CD4-positive, CD25-positive, alpha-beta regulatory T cell (primary cell): ENCODE measurements at regions not wholly inside any gene's neighbourhood (a gene's known extent, or its start where the extent isn't known, plus 50 kb on each side); places are given as distances from the start of the nearest gene placed in this dataset.

Source experiments
- ATAC-seq, 2 donors: fragments of 150-1000 bp; cut with Tn5 transposase; one replicate each; pipeline ENCODE4 v1.10.0; 2021; ENCODE audit warnings: low read depth in 2 of 2, moderate number of reproducible peaks in 2 of 2, moderate library complexity in 1 of 2
- DNase-seq, 3 donors: peaks; one replicate each; pipeline versions ENCODE4 v3.0.0 to v3.0.0-alpha.2; 2012 to 2022; ENCODE audit warnings: mixed read lengths in 1 of 3
- H3K27ac ChIP-seq: one replicate; pipeline ENCODE4 v1.7.0; 2013; ENCODE audit warnings: mild to moderate bottlenecking, low read length; ENCODE audit not compliant: insufficient read depth, poor library complexity, severe bottlenecking
- H3K27me3 ChIP-seq: one replicate; pipeline ENCODE4 v1.7.0; 2013; ENCODE audit warnings: low read length; ENCODE audit not compliant: control insufficient read depth, insufficient read depth
- H3K36me3 ChIP-seq: one replicate; pipeline ENCODE4 v1.7.0; 2013; ENCODE audit warnings: mild to moderate bottlenecking, low read length, moderate library complexity; ENCODE audit not compliant: control insufficient read depth, insufficient read depth
- H3K4me1 ChIP-seq: 2 replicates; pipeline ENCODE4 v1.7.0; 2013; ENCODE audit warnings: mild to moderate bottlenecking, low read length; ENCODE audit not compliant: insufficient read depth, control insufficient read depth, poor library complexity, severe bottlenecking
- H3K4me3 ChIP-seq: one replicate; pipeline ENCODE4 v1.7.0; 2013; ENCODE audit warnings: low read depth, mild to moderate bottlenecking, low read length, moderate library complexity
- H3K9me3 ChIP-seq, 2 experiments: 1 replicate in 1 of 2; 2 replicates in 1 of 2; pipeline ENCODE4 v1.7.0; 2013; ENCODE audit warnings: low read length in 2 of 2, mild to moderate bottlenecking in 1 of 2, moderate library complexity in 1 of 2; ENCODE audit not compliant: control insufficient read depth in 2 of 2
- H3K27ac Mint-ChIP-seq, 3 donors: one replicate each; pipeline ENCODE4 v1.8.0; 2020 to 2022; ENCODE audit warnings: mild to moderate bottlenecking in 3 of 3, mixed read lengths in 3 of 3, moderate library complexity in 2 of 3
- H3K27me3 Mint-ChIP-seq: one replicate; pipeline ENCODE4 v1.8.0; 2022; ENCODE audit warnings: mild to moderate bottlenecking, mixed read lengths
- H3K36me3 Mint-ChIP-seq: one replicate; pipeline ENCODE4 v1.8.0; 2020; ENCODE audit warnings: mixed read lengths
- H3K4me1 Mint-ChIP-seq, 4 donors: one replicate each; pipeline ENCODE4 v1.8.0; 2020 to 2022; ENCODE audit warnings: mixed read lengths in 4 of 4, mild to moderate bottlenecking in 1 of 4
- H3K4me3 Mint-ChIP-seq, 4 donors: one replicate each; pipeline ENCODE4 v1.8.0; 2020 to 2022; ENCODE audit warnings: mild to moderate bottlenecking in 4 of 4, mixed read lengths in 4 of 4, moderate library complexity in 3 of 4
- H3K9me3 Mint-ChIP-seq, 7 donors: one replicate each; pipeline ENCODE4 v1.8.0; 2020 to 2022; ENCODE audit warnings: mixed read lengths in 7 of 7, mild to moderate bottlenecking in 3 of 7, moderate library complexity in 2 of 7

- ATAC-seq (no peak), DNase-seq (no peak)
- Histone ChIP-seq H3K36me3 (no peaks in the 10 kb centered on the region), H3K9me3 (no peaks in the 10 kb centered on the region), H3K4me1 (no peaks in the 10 kb centered on the region), H3K27ac (no peak overlapping the region), H3K4me3 (no peak overlapping the region), H3K27me3 (no peaks in the 10 kb centered on the region)
- Mint-ChIP-seq H3K9me3 (peaks cover 0 to 8% (median under 1%) of the 10 kb centered on the region in 7 donors), H3K27ac (no peak overlapping the region), H3K27me3 (no peaks in the 10 kb centered on the region), H3K36me3 (no peaks in the 10 kb centered on the region), H3K4me3 (no peak overlapping the region), H3K4me1 (no peaks in the 10 kb centered on the region)
These were observed 208.6 kb downstream of the VEGFC start for GRCh38 chr4:176584031-176584606.

- no peaks in the 10 kb centered on the region for H3K4me1 Mint-ChIP-seq
- Histone ChIP-seq H3K36me3 (no peaks in the 10 kb centered on the region), H3K4me1 (no peaks in the 10 kb centered on the region), H3K4me3 (no peak overlapping the region), H3K9me3 (no peaks in the 10 kb centered on the region), H3K27me3 (no peaks in the 10 kb centered on the region), H3K27ac (no peak overlapping the region)
- no peak overlapping the region for H3K4me3 Mint-ChIP-seq
- H3K27me3 Mint-ChIP-seq: no peaks in the 10 kb centered on the region
- no peak for ATAC-seq
- H3K36me3 Mint-ChIP-seq: no peaks in the 10 kb centered on the region
- DNase-seq: no peak
- H3K9me3 Mint-ChIP-seq: peaks cover 0 to 10% (median 0%) of the 10 kb centered on the region in 7 donors
- no peak overlapping the region for H3K27ac Mint-ChIP-seq
These were observed 204.8 kb downstream of the VEGFC start for GRCh38 chr4:176587920-176588319.

- Mint-ChIP-seq H3K27me3 (no peaks in the 10 kb centered on the region), H3K27ac (no peak overlapping the region), H3K4me1 (no peaks in the 10 kb centered on the region), H3K9me3 (peaks cover 0 to 8% (median 0%) of the 10 kb centered on the region in 7 donors), H3K36me3 (no peaks in the 10 kb centered on the region), H3K4me3 (no peak overlapping the region)
- Histone ChIP-seq H3K9me3 (no peaks in the 10 kb centered on the region), H3K36me3 (no peaks in the 10 kb centered on the region), H3K4me1 (no peaks in the 10 kb centered on the region), H3K4me3 (no peak overlapping the region), H3K27me3 (no peaks in the 10 kb centered on the region), H3K27ac (no peak overlapping the region)
- DNase-seq (no peak), ATAC-seq (no peak)
These were observed 204.3 kb downstream of the VEGFC start for GRCh38 chr4:176588436-176588835.

- no peaks in the 10 kb centered on the region for H3K4me1 Mint-ChIP-seq
- H3K9me3 ChIP-seq: no peaks in the 10 kb centered on the region
- no peaks in the 10 kb centered on the region for H3K4me1 ChIP-seq
- H3K4me3 Mint-ChIP-seq: no peak overlapping the region
- no peak overlapping the region for H3K4me3 ChIP-seq
- DNase-seq (no peak), ATAC-seq (no peak)
- H3K9me3 Mint-ChIP-seq: peaks cover 0 to 4% (median 0%) of the 10 kb centered on the region in 7 donors
- no peaks in the 10 kb centered on the region for H3K36me3 Mint-ChIP-seq
- H3K27ac Mint-ChIP-seq: no peak overlapping the region
- no peaks in the 10 kb centered on the region for H3K27me3 ChIP-seq
- no peaks in the 10 kb centered on the region for H3K27me3 Mint-ChIP-seq
- no peak overlapping the region for H3K27ac ChIP-seq
- H3K36me3 ChIP-seq: no peaks in the 10 kb centered on the region
These were observed 199.6 kb downstream of the VEGFC start for GRCh38 chr4:176592976-176593670.

- no peak for DNase-seq
- Mint-ChIP-seq H3K4me1 (no peaks in the 10 kb centered on the region), H3K27me3 (no peaks in the 10 kb centered on the region), H3K4me3 (no peak overlapping the region), H3K36me3 (no peaks in the 10 kb centered on the region), H3K27ac (no peak overlapping the region), H3K9me3 (peaks cover 0 to 3% (median 0%) of the 10 kb centered on the region in 7 donors)
- no peaks in the 10 kb centered on the region for H3K4me1 ChIP-seq
- H3K27ac ChIP-seq: no peak overlapping the region
- H3K36me3 ChIP-seq: no peaks in the 10 kb centered on the region
- no peak for ATAC-seq
- H3K9me3 ChIP-seq: no peaks in the 10 kb centered on the region
- H3K4me3 ChIP-seq: no peak overlapping the region
- H3K27me3 ChIP-seq: no peaks in the 10 kb centered on the region
These were observed 198.8 kb downstream of the VEGFC start for GRCh38 chr4:176593943-176594342.

GRCh38 chr4:176595257-176595656 is 197.5 kb downstream of the VEGFC start:
- H3K4me3 ChIP-seq: no peak overlapping the region
- Mint-ChIP-seq H3K27me3 (no peaks in the 10 kb centered on the region), H3K4me3 (no peak overlapping the region), H3K4me1 (no peaks in the 10 kb centered on the region), H3K9me3 (peaks cover 0 to 3% (median 0%) of the 10 kb centered on the region in 7 donors), H3K36me3 (no peaks in the 10 kb centered on the region), H3K27ac (no peak overlapping the region)
- DNase-seq (no peak), ATAC-seq (no peak)
- H3K27me3 ChIP-seq: no peaks in the 10 kb centered on the region
- H3K27ac ChIP-seq: no peak overlapping the region
- no peaks in the 10 kb centered on the region for H3K9me3 ChIP-seq
- H3K4me1 ChIP-seq: no peaks in the 10 kb centered on the region
- no peaks in the 10 kb centered on the region for H3K36me3 ChIP-seq

GRCh38 chr4:176601124-176601523 is 191.6 kb downstream of the VEGFC start:
- H3K4me3 Mint-ChIP-seq: no peak overlapping the region
- H3K36me3 ChIP-seq: no peaks in the 10 kb centered on the region
- peaks cover 0 to 4% (median 0%) of the 10 kb centered on the region in 7 donors for H3K9me3 Mint-ChIP-seq

GRCh38 chr4:176607807-176608206 is 184.9 kb downstream of the VEGFC start:
- H3K27ac ChIP-seq: no peak overlapping the region
- H3K27me3 ChIP-seq: no peaks in the 10 kb centered on the region
- no peaks in the 10 kb centered on the region for H3K4me1 Mint-ChIP-seq
- peaks cover 0 to 6% (median 3%) of the 10 kb centered on the region in 7 donors for H3K9me3 Mint-ChIP-seq
- H3K9me3 ChIP-seq: no peaks in the 10 kb centered on the region
- H3K36me3 ChIP-seq: no peaks in the 10 kb centered on the region
- H3K4me1 ChIP-seq: no peaks in the 10 kb centered on the region
- no peak overlapping the region for H3K27ac Mint-ChIP-seq
- no peaks in the 10 kb centered on the region for H3K27me3 Mint-ChIP-seq
- H3K4me3 Mint-ChIP-seq: no peak overlapping the region
- H3K4me3 ChIP-seq: no peak overlapping the region
- DNase-seq (no peak), ATAC-seq (no peak)
- H3K36me3 Mint-ChIP-seq: no peaks in the 10 kb centered on the region

More at GRCh38 chr4:176601124-176601523, 191.6 kb downstream of the VEGFC start:
- H3K4me1 ChIP-seq: no peaks in the 10 kb centered on the region
- no peaks in the 10 kb centered on the region for H3K9me3 ChIP-seq
- DNase-seq (no peak), ATAC-seq (no peak)
- Mint-ChIP-seq H3K4me1 (no peaks in the 10 kb centered on the region), H3K27me3 (no peaks in the 10 kb centered on the region), H3K36me3 (no peaks in the 10 kb centered on the region), H3K27ac (no peak overlapping the region)
- H3K4me3 ChIP-seq: no peak overlapping the region
- H3K27me3 ChIP-seq: no peaks in the 10 kb centered on the region
- H3K27ac ChIP-seq: no peak overlapping the region
